IPS-18c (cell line): ENCODE measurements at regions not wholly inside any gene's neighbourhood (a gene's known extent, or its start where the extent isn't known, plus 50 kb on each side); places are given as distances from the start of the nearest gene placed in this dataset.

Experiments
- H3K4me3 ChIP-seq: 2 replicates; pipeline ENCODE4 v1.7.0; 2013; ENCODE audit warnings: low read depth, mild to moderate bottlenecking, low read length, moderate library complexity; ENCODE audit not compliant: insufficient read depth
- H3K9me3 ChIP-seq: one replicate; pipeline ENCODE4 v1.6.1; 2013; ENCODE audit warnings: mild to moderate bottlenecking, low read length, moderate library complexity; ENCODE audit not compliant: control insufficient read depth, insufficient read depth

DNA sequence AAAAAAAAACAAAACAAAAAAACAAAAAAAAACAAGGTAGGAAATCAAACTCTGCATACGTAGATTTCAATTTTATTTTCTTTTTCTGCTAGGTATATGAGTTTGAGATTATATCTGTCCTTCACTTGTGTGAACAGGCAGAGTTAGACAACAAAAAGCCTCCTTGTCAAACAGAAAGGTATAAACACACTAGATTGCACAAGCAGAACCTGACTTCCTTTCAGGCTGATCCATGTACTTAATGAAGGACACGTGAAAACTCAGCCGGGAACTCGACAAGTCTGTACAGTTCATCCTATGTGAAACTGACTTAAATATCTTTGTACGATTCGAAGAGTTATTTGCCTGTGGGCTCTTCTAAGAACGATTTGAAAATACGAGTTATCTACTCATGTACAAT, 254.1 kb downstream of the ARL4A start:
- H3K9me3 ChIP-seq, result peaks cover 4% of the 10 kb centered on the region
- H3K4me3 ChIP-seq, result no peak overlapping the region

DNA sequence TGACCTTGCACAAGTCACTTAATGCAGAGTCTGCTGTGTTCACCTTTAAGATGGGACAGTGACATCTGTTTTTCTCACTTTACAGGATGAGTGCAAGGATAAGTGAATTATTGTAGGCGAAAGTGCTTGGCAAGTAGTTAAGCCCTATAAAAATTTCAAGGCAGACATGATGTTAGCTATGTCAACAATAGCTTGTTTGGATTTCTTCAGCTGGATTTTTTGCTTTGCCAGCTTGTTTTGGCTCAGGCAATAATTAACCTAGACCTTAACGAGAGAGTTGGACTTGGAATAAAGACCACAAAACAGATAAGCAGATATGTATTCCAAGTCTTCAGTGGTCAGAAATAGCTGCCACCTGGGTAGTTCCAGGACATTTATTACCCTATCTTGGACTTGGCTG, 255.2 kb downstream of the ARL4A start:
- no peak overlapping the region for H3K4me3 ChIP-seq
- peaks cover 4% of the 10 kb centered on the region for H3K9me3 ChIP-seq

DNA sequence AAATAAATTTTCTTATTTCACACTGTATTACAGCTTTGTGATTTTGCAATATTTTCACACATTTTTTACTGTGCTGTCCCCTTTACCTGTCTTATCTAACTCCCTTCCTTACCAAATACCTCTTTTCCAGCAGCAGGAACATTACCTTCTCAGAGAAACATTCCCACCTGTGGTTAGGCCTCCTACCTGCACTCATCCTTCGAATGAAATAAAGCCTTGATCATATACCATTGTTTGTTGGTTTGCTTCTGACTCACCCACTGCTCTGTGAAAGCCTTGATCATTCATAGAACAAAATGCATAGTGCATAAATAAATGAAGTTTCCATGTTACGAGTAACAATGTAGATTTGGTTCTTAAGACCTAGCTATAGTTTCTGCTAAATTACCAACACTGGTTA, 256.3 kb downstream of the ARL4A start:
- no peak overlapping the region for H3K4me3 ChIP-seq
- peaks cover 4% of the 10 kb centered on the region for H3K9me3 ChIP-seq

DNA sequence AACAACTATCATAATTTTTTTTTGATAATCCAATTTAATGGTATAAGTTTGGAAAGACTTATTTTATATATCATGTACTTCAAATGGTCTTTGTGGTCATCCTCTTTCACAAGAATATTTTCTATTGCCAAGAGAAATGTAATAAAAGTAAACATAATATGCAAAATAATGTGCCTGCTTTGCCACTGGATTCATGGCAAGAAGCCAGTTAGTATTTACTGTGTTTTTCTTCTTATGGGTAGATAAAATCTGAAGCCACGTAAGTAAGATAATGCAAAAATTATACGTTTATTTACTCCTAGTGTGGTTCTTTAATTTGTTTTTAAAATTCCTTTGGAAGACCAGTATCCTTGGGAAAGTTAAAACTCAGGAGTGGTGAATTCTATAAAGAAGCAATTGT, 258.5 kb downstream of the ARL4A start:
- no peak overlapping the region for H3K4me3 ChIP-seq
- no peaks in the 10 kb centered on the region for H3K9me3 ChIP-seq

DNA sequence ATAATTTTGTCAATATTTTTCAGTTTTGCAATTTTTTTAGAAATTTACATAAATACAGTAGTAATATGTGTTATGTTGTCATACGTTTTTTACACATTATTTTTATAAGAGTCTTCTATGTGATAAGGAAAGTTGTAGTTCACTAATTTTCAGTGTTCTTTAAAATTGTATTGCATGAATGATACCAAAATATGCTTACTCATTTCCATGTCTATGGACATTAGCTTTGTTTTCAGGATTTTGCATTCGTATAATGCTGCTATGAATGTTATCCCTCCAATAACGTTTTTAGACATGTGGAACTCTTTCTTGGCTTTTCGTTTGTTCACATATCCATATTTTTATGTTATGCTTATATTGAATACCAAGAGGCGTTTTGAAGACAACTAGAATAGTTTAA, 260.0 kb downstream of the ARL4A start:
- Histone ChIP-seq H3K4me3 (no peak overlapping the region), H3K9me3 (no peaks in the 10 kb centered on the region)

DNA sequence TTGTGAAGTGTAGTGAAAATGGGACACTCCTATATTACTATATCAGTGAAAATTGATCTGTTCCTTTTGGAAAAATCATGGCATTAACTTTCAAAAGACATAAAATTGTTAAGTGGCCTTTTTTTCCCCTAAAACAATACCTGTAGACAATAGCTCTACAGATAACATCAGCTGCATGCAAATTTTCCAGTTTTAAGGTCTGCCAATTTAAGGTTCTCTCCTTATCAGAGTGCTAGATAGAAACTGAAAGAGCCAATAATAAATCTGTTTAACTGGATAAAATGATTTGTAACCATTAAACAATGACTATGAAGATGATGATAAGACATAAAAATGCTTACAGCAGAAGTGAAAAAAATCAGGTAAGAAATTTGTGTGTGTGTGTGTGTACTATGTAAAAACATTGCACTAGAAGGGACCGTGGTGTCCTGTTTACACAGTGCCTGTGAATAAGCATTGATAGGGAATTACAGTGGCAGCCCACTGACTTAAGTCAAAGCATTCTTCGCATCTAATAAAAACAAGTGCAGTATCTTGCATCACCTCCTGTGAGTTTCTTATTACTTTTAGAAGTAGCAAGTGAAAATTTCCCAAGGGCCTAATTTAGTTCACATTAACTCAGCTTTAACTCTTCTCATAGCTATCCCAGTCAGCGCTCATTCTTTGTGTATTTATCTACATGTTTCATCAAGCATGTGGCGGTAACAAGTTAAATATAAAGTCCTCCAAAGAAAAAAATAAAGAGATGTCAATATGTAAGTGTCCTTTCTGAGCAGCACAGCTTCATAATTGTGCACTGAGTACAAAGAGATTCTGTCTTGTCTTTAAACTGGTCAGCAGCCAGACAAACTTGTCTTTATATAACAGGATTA, 261.9 kb downstream of the ARL4A start:
- H3K4me3 ChIP-seq, result no peak overlapping the region
- H3K9me3 ChIP-seq, result no peaks in the 10 kb centered on the region

DNA sequence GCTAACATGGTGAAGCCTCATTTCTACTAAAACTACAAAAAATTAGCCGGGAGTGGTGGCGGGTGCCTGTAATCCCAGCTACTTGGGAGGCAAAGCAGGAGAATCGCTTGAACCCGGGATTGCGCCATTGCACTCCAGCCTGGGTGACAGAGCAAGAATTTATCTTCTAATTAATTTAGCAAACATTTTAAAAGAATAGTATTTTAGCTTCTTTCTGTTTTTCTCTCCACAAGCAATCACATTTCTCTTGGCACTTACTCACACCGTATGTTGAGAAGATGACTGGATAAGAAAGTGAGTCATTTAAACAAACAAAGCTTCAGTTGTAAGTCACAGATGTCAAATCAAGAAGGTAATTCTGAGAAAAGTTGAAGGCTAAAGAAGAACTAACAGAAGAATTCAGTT, 264.0 kb downstream of the ARL4A start:
- Histone ChIP-seq H3K4me3 (no peak overlapping the region), H3K9me3 (no peaks in the 10 kb centered on the region)

DNA sequence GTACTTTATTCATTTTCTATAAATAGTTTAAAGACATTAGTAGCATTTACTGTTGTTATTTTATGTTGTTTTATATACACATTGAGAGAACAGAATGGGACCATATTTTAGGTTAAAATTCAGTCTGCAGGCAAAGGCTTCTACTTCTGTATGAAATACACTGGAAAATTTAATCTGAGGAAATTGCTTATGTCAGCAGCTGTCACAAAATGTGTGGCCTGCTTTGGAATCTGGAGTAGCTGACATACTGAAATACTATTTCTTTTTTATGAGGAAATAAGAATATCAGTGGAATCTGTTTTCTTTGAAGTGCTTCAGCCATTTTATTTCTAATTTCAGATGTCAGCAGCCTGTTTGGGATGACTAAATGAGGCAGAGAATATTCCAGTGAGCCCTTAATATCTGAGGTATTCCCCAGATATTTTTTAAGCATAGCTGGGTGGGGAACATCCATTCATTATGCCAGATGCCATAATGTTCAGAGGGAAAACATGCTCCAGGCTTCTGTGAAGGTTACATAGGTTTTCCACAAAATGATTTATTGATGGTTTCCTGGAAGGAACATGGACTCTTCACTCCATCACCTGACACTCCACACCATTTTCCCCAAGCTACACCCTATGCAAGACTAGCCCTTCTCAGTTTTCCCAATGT, 267.1 kb downstream of the ARL4A start:
- no peak overlapping the region for H3K4me3 ChIP-seq

DNA sequence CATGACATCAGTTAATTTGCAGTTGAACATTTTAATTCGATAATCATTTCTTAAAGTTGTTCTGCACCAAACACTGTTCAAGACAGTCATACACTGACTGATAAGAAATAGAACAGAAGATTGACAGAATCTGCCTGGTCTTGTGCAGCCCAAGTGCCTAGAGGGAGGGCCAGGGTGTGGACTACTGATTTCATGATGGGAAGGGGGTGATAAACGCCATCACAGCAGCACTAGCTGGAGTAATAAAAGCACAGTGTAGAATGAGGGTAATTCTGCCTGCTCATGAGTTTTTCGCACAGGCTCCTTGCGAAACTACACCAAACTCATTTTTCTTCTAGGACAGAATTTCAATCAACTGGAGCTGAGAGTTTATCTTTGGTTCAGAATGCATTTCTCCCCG, 270.1 kb downstream of the ARL4A start:
- no peak overlapping the region for H3K4me3 ChIP-seq
- H3K9me3 ChIP-seq, result no peaks in the 10 kb centered on the region

More for the DNA sequence above, 267.1 kb downstream of the ARL4A start:
- H3K9me3 ChIP-seq, result no peaks in the 10 kb centered on the region

DNA sequence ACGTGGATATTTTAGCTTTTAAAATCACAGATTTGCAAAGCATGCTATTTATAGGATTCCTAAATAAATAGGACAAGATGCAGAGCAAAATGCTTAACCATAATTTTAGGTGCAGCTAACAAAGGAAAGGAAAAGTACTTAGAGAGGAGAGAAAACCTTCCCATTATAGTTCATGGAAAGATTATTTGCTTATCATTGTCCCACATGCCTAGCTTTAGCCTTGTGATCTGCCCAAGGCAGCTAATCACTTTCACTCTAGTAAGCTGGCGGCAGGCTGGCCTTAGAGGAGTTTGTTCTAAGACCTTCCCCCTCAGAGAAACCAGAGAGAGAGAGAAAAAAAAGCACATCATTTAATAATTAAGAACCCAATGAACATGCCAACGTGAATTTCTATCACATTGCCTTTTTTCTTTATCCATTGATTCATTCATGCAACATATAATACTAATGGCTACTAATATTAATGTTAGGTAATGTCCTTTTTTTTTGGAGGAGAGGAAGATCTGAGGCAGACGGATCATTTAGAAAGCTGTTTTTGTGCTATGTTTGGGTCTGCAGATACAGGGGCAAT, 274.6 kb downstream of the ARL4A start:
- Histone ChIP-seq H3K9me3 (no peaks in the 10 kb centered on the region), H3K4me3 (no peak overlapping the region)

DNA sequence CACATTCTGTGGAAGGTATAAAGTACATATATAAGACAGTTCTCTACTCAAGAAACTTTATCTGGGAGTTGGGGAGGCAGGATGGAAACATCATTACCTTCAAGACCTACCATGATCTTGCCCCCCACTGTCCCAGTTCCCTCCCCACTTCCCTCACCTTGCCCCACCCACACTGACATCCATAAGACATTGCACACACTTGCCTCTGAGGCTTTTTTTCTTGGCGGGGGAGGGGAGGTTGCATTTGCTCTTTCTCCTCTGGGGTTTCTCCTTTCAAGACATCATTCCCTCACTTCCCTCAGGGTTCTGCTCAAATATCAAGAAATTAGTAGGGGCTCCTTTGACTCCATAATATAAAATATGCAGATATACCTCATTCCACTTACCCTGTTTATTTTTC, 276.0 kb downstream of the ARL4A start:
- H3K9me3 ChIP-seq, result no peaks in the 10 kb centered on the region
- H3K4me3 ChIP-seq, result no peak overlapping the region

DNA sequence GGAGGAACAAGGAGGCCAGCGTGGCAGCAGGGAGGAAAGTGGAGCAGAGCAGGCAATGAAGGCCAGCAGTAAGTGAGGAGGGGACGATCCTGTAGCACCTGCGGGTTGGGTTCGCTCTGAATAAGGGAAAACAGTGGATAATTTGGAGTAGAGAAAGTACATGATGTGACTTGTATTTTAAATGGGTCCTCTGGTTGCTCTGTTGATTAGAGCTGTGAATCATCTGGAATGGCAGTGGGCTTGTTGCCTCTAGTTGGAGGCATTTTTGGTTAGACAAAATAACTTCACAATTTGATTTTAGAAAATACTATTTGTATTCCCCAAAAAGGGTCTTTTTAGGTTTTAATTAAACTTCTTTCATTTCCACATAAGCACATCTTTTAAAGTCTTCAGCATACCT, 277.4 kb downstream of the ARL4A start:
- no peak overlapping the region for H3K4me3 ChIP-seq
- H3K9me3 ChIP-seq, result no peaks in the 10 kb centered on the region

DNA sequence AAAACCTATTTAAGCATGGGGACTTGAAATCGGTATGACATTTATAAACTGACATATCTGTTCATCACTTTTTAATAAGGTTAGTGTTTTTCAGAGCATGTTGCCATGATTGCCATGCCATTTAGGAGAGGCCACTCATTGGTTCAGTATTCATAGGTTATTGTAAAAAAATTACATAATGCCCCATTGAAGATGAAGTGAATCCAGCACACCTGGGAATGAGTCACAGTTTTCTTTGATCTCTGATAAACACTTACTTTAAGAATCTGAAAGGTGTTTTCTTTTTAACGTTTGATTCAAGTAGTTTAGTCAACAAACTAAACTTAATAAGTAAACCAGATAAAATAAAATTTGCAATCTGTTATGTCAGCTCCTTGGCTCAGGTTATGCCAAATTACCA, 278.3 kb downstream of the ARL4A start:
- Histone ChIP-seq H3K9me3 (no peaks in the 10 kb centered on the region), H3K4me3 (no peak overlapping the region)

DNA sequence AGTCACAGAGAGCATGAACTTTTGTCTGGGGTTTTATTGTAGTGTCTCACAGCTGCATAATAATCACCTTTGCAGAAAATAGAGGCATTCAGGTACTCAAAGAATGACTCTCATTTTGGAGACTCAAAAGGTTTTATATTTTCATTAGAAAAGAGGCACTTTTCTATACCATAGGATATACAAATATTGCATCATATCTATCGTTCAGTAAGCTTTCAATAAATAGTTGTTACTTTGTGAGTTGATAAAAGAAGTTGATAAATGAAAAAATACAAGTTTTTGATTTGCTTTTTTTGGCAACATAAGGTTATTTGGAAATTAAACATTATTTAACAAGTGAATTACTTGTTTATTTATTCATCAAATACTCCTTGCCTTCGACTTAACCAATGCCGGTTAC, 279.9 kb downstream of the ARL4A start:
- H3K4me3 ChIP-seq, result no peak overlapping the region
- no peaks in the 10 kb centered on the region for H3K9me3 ChIP-seq

DNA sequence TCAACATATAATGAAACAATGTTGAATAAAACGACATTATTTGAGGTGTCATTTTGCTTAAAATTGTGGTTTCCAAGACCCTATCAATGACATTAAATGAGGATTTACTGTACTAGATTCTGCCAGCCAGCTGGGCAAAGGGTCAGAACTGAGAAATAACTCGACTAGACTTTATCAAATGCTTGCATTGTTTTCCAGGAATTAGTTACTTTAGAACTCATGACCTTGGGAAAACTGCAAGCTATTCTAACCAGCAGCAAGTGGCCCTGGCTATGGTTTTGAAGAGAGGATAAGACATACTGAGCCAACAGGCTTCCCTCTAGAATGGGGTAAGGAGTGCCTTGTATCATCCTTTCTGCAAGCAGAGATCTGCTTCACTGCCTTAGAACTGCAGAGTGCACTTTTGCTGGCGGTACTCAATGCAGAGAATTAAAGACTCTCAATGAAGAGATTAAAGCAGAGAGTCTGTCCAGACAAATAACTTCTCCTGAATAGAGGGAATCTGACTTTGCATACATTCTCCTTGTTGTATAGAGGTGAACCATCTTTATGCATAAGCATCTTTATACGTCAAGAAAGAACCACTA, 281.5 kb downstream of the ARL4A start:
- H3K9me3 ChIP-seq, result no peaks in the 10 kb centered on the region
- no peak overlapping the region for H3K4me3 ChIP-seq

DNA sequence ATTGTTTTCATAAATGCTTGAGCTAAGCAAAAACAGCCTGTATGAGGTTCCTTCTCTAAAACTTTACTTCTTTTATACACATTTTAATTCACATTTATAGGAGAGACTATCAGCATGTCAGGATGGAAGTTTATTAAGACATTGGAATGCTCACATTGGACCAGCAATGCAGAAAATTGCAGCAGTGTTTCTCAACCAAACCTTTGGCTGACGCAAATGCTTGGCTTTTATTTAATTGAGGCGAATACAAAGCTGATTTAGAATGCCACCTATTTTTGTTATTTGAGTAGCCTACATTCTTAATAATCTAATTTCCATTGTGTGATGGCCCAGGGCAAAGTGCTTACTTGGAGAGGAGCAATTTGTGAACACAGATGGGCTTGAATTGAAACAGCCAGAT, 283.2 kb downstream of the ARL4A start:
- Histone ChIP-seq H3K9me3 (no peaks in the 10 kb centered on the region), H3K4me3 (no peak overlapping the region)

DNA sequence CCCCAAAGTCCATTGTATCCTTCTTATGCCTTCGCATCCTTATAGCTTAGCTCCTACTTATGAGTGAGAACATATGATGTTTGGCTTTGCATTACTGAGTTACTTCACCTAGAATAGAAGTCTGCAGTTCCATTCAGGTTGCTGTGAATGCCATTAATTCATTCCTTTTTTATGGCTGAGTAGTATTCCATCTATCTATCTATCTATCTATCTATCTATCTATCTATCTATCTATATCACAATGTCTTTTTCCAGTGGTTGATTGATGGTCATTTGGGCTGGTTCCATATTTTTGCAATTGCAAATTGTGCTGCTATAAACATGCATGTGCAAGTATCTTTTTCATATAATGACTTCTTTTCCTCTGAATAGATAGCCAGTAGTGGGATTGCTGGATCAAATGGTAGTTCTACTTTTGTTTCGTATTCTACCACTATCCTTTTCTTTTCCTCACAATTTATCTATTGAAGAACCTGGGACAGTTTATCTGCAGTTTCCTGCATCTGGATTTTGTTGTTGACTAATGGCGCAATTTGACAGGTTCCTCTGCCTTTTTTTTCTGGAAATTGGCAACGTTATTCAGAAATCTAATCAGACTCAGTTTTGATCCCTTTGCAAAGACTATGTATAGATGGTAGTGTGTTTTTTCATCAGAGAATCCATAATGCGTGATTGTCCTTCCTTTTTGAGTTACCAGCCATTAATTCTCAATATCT, 287.2 kb downstream of the ARL4A start:
- no peaks in the 10 kb centered on the region for H3K9me3 ChIP-seq

More for the DNA sequence above, 287.2 kb downstream of the ARL4A start:
- H3K4me3 ChIP-seq, result no peak overlapping the region
